ENCODE measurements at regions not wholly inside any gene's neighbourhood (a gene's known extent, or its start where the extent isn't known, plus 50 kb on each side); places are given as distances from the start of the nearest gene placed in this dataset.

GRCh38 chr12:107359382-107359781 is 266.0 kb upstream of the CRY1 start:
- TF ChIP-seq EZH2phosphoT487 (IDR thresholded peaks at IDR 0.05; ENCODE audit: borderline replicate concordance) = no peak
- TF ChIP-seq CTCF (conservative IDR thresholded peaks at IDR 0.05; ENCODE audit: low read length) = no peak
- Histone ChIP-seq H3F3A (ENCODE audit: low read depth) (no peaks in the 10 kb centered on the region), H3K4me3 (ENCODE audit: low read length, poor library complexity, severe bottlenecking) (no peak overlapping the region), H4K20me1 (ENCODE audit: insufficient read depth, low read length, poor library complexity, severe bottlenecking) (no peaks in the 10 kb centered on the region), H3K27me3 (ENCODE audit: insufficient read depth, low read length, poor library complexity, severe bottlenecking) (no peaks in the 10 kb centered on the region), H3K9me2 (replicated peaks; ENCODE audit: low read depth, low read length) (no peaks in the 10 kb centered on the region), H3K79me2 (ENCODE audit: insufficient read depth, low read length) (no peaks in the 10 kb centered on the region; the same call in 1 of the 2 replicates), H3K36me3 (ENCODE audit: insufficient read depth, low read length) (no peaks in the 10 kb centered on the region), H3K9me3 (ENCODE audit: insufficient read depth, low read depth, low read length) (no peaks in the 10 kb centered on the region), H3K4me1 (ENCODE audit: insufficient read depth, low read length, poor library complexity, severe bottlenecking) (no peaks in the 10 kb centered on the region), H2AFZ (ENCODE audit: low read length) (no peak overlapping the region), H3K4me2 (ENCODE audit: low read depth, low read length, poor library complexity, severe bottlenecking) (no peak overlapping the region), H3K9ac (ENCODE audit: low read depth, low read length, poor library complexity, severe bottlenecking) (no peak overlapping the region)

DNA sequence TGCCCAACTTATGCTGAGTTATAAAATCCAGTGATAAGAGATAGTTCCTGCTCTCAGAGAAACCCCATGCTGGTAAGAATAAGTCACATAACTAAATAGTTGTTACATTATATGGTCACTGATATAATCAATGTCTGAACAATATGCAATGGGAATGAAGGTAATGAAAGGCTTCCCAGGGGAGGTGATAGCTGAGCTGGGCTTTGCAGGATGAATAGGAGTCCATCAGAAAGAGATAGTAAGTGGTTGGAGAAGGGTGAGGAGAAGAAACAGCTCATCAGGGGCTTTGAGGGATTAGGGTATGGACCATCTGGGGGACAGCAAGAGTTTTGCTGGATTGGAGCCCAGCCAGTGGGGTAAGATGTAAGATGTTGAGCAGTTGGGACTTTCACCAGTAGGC is 266.7 kb upstream of the CRY1 start:
- TF ChIP-seq CTCF (conservative IDR thresholded peaks at IDR 0.05; ENCODE audit: low read length) (no peak), EZH2phosphoT487 (IDR thresholded peaks at IDR 0.05; ENCODE audit: borderline replicate concordance) (no peak)
- H3K4me2 ChIP-seq (ENCODE audit: low read depth, low read length, poor library complexity, severe bottlenecking) = no peak overlapping the region

GRCh38 chr12:107360482-107360881 is 267.1 kb upstream of the CRY1 start:
- H3K79me2 ChIP-seq (ENCODE audit: insufficient read depth, low read length) = no peaks in the 10 kb centered on the region; the same call in 1 of the 2 replicates
- H3K27me3 ChIP-seq (ENCODE audit: insufficient read depth, low read length, poor library complexity, severe bottlenecking) = no peaks in the 10 kb centered on the region
- H3K4me3 ChIP-seq (ENCODE audit: low read length, poor library complexity, severe bottlenecking) = no peak overlapping the region
- no peaks in the 10 kb centered on the region for H3K9me3 ChIP-seq (ENCODE audit: insufficient read depth, low read depth, low read length)
- no peaks in the 10 kb centered on the region for H3K4me1 ChIP-seq (ENCODE audit: insufficient read depth, low read length, poor library complexity, severe bottlenecking)
- no peaks in the 10 kb centered on the region for H3K36me3 ChIP-seq (ENCODE audit: insufficient read depth, low read length)
- no peak overlapping the region for H3K4me2 ChIP-seq (ENCODE audit: low read depth, low read length, poor library complexity, severe bottlenecking)
- H4K20me1 ChIP-seq (ENCODE audit: insufficient read depth, low read length, poor library complexity, severe bottlenecking) = no peaks in the 10 kb centered on the region
- TF ChIP-seq EZH2phosphoT487 (IDR thresholded peaks at IDR 0.05; ENCODE audit: borderline replicate concordance) (no peak), CTCF (conservative IDR thresholded peaks at IDR 0.05; ENCODE audit: low read length) (no peak)
- no peak overlapping the region for H2AFZ ChIP-seq (ENCODE audit: low read length)
- H3K9me2 ChIP-seq (replicated peaks; ENCODE audit: low read depth, low read length) = no peaks in the 10 kb centered on the region
- H3F3A ChIP-seq (ENCODE audit: low read depth) = no peaks in the 10 kb centered on the region
- no peak overlapping the region for H3K9ac ChIP-seq (ENCODE audit: low read depth, low read length, poor library complexity, severe bottlenecking)

More for the DNA sequence above, 266.7 kb upstream of the CRY1 start:
- no peaks in the 10 kb centered on the region for H3K27me3 ChIP-seq (ENCODE audit: insufficient read depth, low read length, poor library complexity, severe bottlenecking)
- H3K9me2 ChIP-seq (replicated peaks; ENCODE audit: low read depth, low read length) = no peaks in the 10 kb centered on the region
- H3F3A ChIP-seq (ENCODE audit: low read depth) = no peaks in the 10 kb centered on the region
- no peaks in the 10 kb centered on the region; the same call in 1 of the 2 replicates for H3K79me2 ChIP-seq (ENCODE audit: insufficient read depth, low read length)
- no peak overlapping the region for H2AFZ ChIP-seq (ENCODE audit: low read length)
- H3K4me1 ChIP-seq (ENCODE audit: insufficient read depth, low read length, poor library complexity, severe bottlenecking) = no peaks in the 10 kb centered on the region
- no peaks in the 10 kb centered on the region for H3K36me3 ChIP-seq (ENCODE audit: insufficient read depth, low read length)
- no peaks in the 10 kb centered on the region for H3K9me3 ChIP-seq (ENCODE audit: insufficient read depth, low read depth, low read length)
- H3K9ac ChIP-seq (ENCODE audit: low read depth, low read length, poor library complexity, severe bottlenecking) = no peak overlapping the region
- no peak overlapping the region for H3K4me3 ChIP-seq (ENCODE audit: low read length, poor library complexity, severe bottlenecking)
- no peaks in the 10 kb centered on the region for H4K20me1 ChIP-seq (ENCODE audit: insufficient read depth, low read length, poor library complexity, severe bottlenecking)
